Neuron (in vitro differentiated cells): ENCODE measurements at regions not wholly inside any gene's neighbourhood (a gene's known extent, or its start where the extent isn't known, plus 50 kb on each side); places are given as distances from the start of the nearest gene placed in this dataset.

Source experiments
- H2AFZ ChIP-seq: one replicate; pipeline ENCODE4 v1.6.1; 2013; ENCODE audit warnings: low read depth, mild to moderate bottlenecking, inconsistent platforms, low read length, moderate library complexity
- H3K27me3 ChIP-seq: one replicate; pipeline ENCODE4 v1.6.1; 2013; ENCODE audit warnings: low read length; ENCODE audit not compliant: insufficient read depth
- H3K36me3 ChIP-seq: one replicate; pipeline ENCODE4 v1.6.1; 2013; ENCODE audit warnings: low read length; ENCODE audit not compliant: insufficient read depth
- H3K4me1 ChIP-seq: one replicate; pipeline ENCODE4 v1.6.1; 2013; ENCODE audit warnings: low read length; ENCODE audit not compliant: insufficient read depth
- H3K4me3 ChIP-seq: 2 replicates; pipeline ENCODE4 v1.5.1; 2013; ENCODE audit warnings: mild to moderate bottlenecking, low read length, moderate library complexity
- H3K9me3 ChIP-seq: one replicate; pipeline ENCODE4 v1.6.1; 2013; ENCODE audit warnings: low read length

DNA sequence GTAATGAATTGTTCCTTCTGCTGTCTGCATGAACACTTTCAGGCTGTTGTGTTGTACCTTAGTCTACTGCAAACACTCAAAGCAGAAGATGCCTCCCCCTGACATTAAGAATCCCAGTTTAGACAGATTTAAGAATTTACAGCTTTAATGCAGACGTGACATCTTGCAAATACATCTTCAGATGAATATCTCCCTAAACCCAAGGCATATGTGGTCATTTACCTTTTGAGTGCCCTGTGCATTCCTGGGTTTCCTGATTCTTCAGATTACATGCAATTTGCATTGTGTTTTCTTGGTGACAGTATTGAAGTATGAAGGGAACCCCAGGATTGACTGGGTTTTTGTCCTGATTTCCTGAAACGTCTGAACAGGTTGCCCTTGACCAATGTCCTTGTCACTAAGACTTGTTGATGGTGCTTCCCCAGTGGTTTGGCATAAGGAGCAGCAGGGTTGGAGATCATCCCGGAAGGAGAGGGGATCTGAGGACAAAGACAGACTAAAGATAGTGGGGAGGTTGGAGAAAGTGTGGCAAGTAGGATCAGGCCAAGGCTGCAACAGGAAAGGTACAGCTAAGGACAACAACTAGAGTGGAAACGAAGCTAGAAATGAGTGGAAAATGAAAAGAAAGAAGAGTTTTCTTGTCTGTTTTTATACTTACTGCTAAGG, 123.8 kb upstream of the RHOBTB1 start:
- no peaks in the 10 kb centered on the region for H3K27me3 ChIP-seq
- no peak overlapping the region for H3K4me3 ChIP-seq
- H3K9me3 ChIP-seq = no peaks in the 10 kb centered on the region
- no peak overlapping the region for H2AFZ ChIP-seq
- no peaks in the 10 kb centered on the region for H3K36me3 ChIP-seq
- peaks cover 15% of the 10 kb centered on the region for H3K4me1 ChIP-seq

DNA sequence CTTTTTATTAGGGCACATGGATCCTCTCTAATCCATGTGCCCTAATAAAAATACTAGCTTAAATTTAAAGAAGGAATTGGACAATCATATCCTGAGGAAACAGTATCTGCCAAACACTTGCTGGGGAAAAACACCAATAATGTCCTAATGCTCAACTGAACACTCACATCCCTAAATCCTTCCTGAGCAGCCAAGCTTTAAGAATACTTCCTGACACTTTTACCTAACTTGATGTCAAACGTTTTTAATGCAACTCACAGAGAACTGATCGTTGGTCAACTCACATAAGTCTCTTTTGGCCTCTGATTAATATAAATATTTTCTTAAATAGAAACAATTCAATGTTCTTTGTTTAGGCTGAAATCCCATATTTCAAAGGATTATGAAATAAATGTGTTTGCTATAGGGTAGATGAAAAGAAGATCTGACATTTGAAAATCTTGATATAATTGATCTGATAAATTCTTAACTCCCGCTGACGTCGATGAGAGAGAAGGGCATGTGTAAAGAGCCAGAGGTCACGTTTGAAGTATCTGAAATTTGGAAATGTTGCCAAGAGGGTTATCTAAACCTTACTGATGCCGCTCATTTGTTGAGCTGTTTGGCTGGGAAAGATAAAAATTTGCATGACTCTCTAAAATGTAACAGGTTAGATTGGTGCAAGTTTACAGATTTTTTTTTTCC, 122.8 kb upstream of the RHOBTB1 start:
- Histone ChIP-seq H3K27me3 (no peaks in the 10 kb centered on the region), H3K9me3 (no peaks in the 10 kb centered on the region), H3K36me3 (no peaks in the 10 kb centered on the region), H2AFZ (no peak overlapping the region), H3K4me3 (no peak overlapping the region), H3K4me1 (peaks cover 25% of the 10 kb centered on the region)

DNA sequence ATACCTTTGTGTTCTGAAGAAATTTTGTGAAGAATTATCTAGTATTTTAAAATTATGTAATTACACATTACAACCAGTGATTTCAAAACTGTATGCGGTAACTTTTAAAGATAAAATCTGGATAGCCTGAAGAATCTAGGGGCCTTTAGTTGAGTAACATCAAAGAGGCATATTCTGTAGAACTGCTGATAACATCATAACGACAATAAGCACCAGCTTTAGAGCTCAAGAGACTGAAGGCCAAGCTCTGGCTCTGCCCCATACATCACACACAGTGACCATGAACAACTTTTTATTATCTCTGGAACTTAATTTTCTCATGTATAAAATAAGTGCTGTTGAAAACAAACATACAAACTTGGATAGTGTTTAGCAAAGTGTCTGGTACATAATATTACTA, 121.1 kb upstream of the RHOBTB1 start:
- H3K4me3 ChIP-seq = no peak overlapping the region
- peaks cover 25% of the 10 kb centered on the region for H3K4me1 ChIP-seq
- H3K9me3 ChIP-seq = no peaks in the 10 kb centered on the region
- H3K36me3 ChIP-seq = no peaks in the 10 kb centered on the region
- H3K27me3 ChIP-seq = no peaks in the 10 kb centered on the region
- H2AFZ ChIP-seq = no peak overlapping the region

DNA sequence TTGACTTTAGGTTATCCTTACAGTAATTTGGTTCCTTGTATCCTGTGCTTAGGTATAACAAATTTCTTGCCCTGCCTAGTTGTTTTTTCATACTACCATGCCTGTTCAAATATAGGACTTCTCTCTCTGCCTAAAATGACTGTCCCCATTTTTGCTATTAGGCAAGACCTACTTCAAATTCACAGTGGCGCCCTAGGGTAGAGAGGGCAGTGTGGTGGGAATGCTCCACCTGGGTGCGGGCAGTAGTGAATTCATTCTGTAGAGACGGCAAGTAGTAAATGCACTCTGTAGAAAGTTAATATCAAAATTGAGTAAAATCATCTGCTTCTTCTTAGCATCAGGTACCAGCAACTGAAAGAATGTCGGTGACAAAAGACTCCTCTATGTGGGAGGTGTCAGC, 120.4 kb upstream of the RHOBTB1 start:
- Histone ChIP-seq H3K4me3 (no peak overlapping the region), H3K27me3 (no peaks in the 10 kb centered on the region), H3K9me3 (no peaks in the 10 kb centered on the region), H2AFZ (no peak overlapping the region), H3K4me1 (peaks cover 25% of the 10 kb centered on the region), H3K36me3 (no peaks in the 10 kb centered on the region)

DNA sequence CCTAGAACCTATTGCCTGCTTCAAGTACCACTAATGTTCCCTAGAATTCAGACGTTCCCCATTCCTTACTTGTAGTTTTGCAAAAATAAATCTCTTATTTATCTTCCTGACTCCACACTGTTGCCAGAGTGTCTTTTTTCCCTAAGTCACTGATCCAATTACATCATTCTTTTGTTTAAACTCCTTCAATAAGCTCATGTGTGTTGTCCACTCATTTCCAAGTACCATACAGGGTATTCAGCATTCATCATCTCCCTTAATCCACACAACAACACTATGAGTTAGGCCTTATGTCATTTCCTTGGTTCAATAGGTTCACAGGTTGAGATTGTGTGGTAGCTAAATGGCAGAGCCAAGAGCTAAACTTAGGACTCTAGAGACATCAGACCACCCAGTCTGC, 119.9 kb upstream of the RHOBTB1 start:
- Histone ChIP-seq H2AFZ (no peak overlapping the region), H3K27me3 (no peaks in the 10 kb centered on the region)

DNA sequence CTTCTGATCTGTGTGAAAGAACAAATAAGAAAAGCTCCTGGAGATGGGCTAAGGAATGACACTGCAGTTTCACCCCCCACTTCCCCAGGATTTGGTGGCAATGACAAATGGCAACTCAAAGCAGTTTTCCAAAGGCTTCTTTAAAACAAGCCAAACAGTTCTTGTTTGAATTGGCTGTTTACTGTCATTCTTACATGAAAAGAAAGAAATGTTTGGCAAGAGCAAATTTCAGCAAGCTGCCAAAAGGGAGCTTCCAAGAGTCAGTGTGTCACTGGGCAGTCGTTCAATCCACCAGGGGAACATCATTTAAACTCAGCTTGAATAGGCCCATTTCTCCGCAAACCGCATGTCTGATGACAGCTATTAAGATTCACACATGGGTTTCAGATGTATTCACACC, 119.0 kb upstream of the RHOBTB1 start:
- Histone ChIP-seq H3K4me1 (peaks cover 25% of the 10 kb centered on the region), H3K9me3 (no peaks in the 10 kb centered on the region), H3K27me3 (no peaks in the 10 kb centered on the region), H3K36me3 (no peaks in the 10 kb centered on the region), H2AFZ (no peak overlapping the region), H3K4me3 (no peak overlapping the region)

More for the DNA sequence above, 119.9 kb upstream of the RHOBTB1 start:
- Histone ChIP-seq H3K36me3 (no peaks in the 10 kb centered on the region), H3K4me3 (no peak overlapping the region), H3K4me1 (peaks cover 25% of the 10 kb centered on the region), H3K9me3 (no peaks in the 10 kb centered on the region)

DNA sequence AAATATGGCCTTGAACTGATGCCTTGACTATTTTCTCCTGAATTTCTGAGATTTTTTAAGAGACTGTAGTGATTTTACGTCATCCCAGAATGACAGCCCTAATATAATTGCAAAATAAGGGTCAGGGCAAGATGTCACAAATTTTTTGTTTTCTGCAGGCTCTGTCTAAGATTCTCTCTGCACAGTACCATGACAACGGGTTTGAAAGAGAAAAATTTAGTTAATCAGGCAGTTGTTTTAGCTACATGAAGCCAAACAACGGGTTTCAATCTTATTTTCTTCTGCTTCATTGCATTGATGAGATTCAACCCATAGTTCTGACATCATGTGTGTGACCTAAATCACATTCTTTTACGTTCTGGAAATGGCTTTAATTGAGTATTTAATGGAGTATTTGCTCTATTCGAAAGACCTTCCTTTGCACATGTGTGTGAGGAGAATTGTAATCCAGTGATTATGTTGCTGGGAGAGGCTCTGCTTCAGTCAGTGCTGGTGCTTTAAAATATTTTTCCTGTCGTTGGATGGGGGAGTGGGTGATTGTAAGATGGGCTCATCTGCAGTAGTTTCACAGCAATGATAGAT, 118.0 kb upstream of the RHOBTB1 start:
- Histone ChIP-seq H3K4me3 (no peak overlapping the region), H2AFZ (no peak overlapping the region), H3K9me3 (no peaks in the 10 kb centered on the region), H3K27me3 (no peaks in the 10 kb centered on the region), H3K4me1 (peaks cover 25% of the 10 kb centered on the region), H3K36me3 (no peaks in the 10 kb centered on the region)

DNA sequence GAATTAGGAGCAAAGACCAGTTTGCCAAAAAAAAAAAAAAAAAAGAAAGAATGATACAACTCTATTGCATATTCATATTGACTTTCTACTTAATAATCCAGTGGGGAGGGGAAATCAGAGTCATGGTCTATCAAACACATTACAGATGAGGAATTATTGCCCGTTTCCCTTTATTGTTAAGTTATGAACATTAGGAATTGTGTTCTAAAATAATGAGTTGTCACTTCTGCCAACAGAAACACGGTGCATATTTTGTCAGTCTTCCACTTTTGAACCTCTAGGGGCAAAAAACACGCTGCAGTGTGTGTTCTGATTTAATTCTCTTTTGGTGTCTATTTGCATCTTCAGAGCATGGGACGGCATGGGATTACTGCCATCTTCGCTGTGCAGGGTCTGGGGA, 115.7 kb upstream of the RHOBTB1 start:
- Histone ChIP-seq H3K4me1 (peaks cover 25% of the 10 kb centered on the region), H3K4me3 (no peak overlapping the region), H3K27me3 (no peaks in the 10 kb centered on the region), H2AFZ (no peak overlapping the region), H3K9me3 (no peaks in the 10 kb centered on the region), H3K36me3 (no peaks in the 10 kb centered on the region)

DNA sequence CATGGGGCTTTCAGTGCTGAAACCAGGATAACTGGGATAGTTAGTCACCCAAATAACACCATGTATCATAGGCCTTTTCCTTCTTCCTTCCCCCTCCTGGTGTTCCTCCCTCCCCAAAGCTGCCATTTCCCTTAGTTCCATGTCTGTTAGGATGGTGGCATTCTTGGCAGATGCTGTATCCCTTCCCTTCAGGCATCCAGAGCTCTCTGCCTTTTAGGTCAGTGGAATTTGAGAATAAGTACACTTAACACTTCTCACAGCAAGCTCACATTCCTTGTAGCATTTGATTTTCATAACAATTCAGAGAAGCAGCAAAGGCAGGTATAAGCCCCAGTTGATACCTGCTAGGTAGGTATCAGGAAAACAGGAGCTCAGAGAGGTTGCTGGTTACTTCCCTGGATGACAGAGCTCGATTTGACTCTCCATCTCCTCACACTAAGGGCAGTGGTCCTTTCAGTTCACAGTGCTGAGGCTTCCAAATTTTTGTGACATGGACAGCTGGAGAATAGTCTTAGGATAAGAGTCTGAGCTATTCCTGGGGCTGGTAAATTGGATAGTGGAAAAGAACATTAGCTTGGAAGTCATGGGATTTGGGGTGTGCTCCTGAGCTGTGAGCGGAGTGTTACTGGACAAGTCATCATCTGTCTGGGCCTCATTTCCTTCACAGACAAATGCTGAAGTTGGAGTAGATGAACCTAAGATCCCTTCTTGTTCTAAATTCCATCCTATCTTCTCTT, 108.7 kb upstream of the RHOBTB1 start:
- no peak overlapping the region for H2AFZ ChIP-seq

DNA sequence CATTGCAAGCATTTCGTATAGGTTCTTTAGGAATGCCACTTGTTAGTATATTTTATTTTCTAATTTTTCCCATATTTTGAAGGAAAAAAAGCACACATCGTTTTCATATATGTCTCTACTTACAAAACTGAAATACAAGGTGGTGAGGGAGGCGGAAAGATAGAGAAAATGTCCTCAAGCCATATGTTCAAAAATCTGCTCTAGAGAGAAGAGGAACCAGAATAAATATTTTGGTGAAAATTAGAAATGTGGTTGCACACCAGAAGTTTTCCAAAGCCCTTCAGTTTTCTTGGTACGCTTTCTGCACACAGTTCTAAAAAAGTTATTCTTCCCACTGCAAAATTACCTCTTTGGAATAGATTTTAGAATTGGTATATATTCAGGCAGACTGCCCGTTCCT, 107.4 kb upstream of the RHOBTB1 start:
- Histone ChIP-seq H3K36me3 (no peaks in the 10 kb centered on the region), H3K9me3 (no peaks in the 10 kb centered on the region)

More for the DNA sequence above, 108.7 kb upstream of the RHOBTB1 start:
- H3K36me3 ChIP-seq = no peaks in the 10 kb centered on the region
- H3K4me3 ChIP-seq = no peak overlapping the region
- H3K27me3 ChIP-seq = no peaks in the 10 kb centered on the region
- no peaks in the 10 kb centered on the region for H3K4me1 ChIP-seq
- no peaks in the 10 kb centered on the region for H3K9me3 ChIP-seq

DNA sequence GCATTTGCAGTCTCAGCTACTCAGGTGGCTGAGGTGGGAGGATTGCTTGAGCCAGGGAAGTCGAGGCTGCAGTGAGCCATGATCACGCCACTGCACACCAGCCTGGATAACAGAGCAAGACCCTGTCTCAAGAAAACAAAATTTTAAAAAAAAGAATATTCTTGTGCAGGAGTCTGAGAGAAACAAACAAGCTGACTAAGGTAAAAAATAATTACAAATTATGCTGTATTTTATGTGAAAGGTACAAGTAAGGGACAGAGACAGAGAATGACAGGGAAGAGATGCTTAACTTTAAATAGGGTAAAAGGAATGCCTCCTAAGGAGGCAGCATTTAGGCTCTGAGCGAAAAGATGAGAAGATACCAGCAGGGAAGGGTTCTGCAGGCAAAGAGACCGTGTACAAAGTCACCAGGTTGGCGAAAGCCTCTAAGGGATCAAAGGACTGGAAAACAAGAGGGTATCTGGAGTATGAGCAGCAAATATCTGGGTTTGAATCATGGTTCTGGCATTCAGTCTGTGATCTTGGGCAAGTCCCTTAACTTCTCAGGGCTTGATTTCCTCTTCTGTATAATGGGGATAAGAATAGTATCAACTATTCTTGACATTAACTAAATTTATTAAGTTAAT, 106.2 kb upstream of the RHOBTB1 start:
- peaks cover 2% of the 10 kb centered on the region for H3K27me3 ChIP-seq

More for the DNA sequence above, 107.4 kb upstream of the RHOBTB1 start:
- H3K27me3 ChIP-seq = peaks cover under 1% of the 10 kb centered on the region
- no peak overlapping the region for H2AFZ ChIP-seq
- no peak overlapping the region for H3K4me3 ChIP-seq
- no peaks in the 10 kb centered on the region for H3K4me1 ChIP-seq

DNA sequence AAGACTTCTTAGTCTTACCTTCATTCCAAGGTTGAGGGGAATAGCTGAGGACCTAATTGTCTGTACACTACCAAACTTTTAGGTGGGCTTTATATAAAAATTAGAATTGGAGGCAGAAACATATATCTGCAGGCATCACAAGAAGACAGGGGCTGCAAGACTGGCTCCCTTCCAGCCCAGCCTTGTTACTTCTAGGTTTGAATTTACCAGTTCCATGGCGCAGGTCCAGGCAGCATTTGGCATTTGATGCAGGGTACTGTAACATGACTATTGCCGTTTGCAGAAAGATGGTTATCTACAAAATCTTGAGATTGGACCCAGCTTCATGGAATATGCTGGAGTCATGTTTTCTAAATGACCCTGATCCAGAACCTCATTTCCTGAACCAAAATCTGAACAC, 105.4 kb upstream of the RHOBTB1 start:
- no peaks in the 10 kb centered on the region for H3K9me3 ChIP-seq
- no peak overlapping the region for H3K4me3 ChIP-seq
- peaks cover 2% of the 10 kb centered on the region for H3K27me3 ChIP-seq
- H2AFZ ChIP-seq = no peak overlapping the region
- H3K4me1 ChIP-seq = no peaks in the 10 kb centered on the region
- no peaks in the 10 kb centered on the region for H3K36me3 ChIP-seq

More for the DNA sequence above, 106.2 kb upstream of the RHOBTB1 start:
- H3K36me3 ChIP-seq = no peaks in the 10 kb centered on the region
- no peaks in the 10 kb centered on the region for H3K9me3 ChIP-seq
- H3K4me3 ChIP-seq = no peak overlapping the region
- H2AFZ ChIP-seq = no peak overlapping the region
- no peaks in the 10 kb centered on the region for H3K4me1 ChIP-seq
